MM.1S (cell line): ENCODE measurements at regions not wholly inside any gene's neighbourhood (a gene's known extent, or its start where the extent isn't known, plus 50 kb on each side); places are given as distances from the start of the nearest gene placed in this dataset.

Experiments
- EZH2 ChIP-seq: fragments of 300-600 bp; sonication (generic); optimal IDR thresholded peaks from 2 replicates; pipeline ENCODE3; 2017; ENCODE audit warnings: low read depth, mild to moderate bottlenecking, antibody characterized with exemption, low read length, mixed read lengths
- EZH2phosphoT487 ChIP-seq: fragments of 300-600 bp; sonication (generic); IDR thresholded peaks from 2 replicates; pipeline ENCODE4 v1.6.1; 2018; ENCODE audit warnings: antibody characterized with exemption, low read length
- TF ChIP-seq, protein P1 (sequence below): fragments of 300-600 bp; sonication (generic); IDR thresholded peaks from 2 replicates; pipeline ENCODE4 v1.5.1; 2016; ENCODE audit warnings: antibody characterized with exemption, low read length, mixed read lengths

DNA sequence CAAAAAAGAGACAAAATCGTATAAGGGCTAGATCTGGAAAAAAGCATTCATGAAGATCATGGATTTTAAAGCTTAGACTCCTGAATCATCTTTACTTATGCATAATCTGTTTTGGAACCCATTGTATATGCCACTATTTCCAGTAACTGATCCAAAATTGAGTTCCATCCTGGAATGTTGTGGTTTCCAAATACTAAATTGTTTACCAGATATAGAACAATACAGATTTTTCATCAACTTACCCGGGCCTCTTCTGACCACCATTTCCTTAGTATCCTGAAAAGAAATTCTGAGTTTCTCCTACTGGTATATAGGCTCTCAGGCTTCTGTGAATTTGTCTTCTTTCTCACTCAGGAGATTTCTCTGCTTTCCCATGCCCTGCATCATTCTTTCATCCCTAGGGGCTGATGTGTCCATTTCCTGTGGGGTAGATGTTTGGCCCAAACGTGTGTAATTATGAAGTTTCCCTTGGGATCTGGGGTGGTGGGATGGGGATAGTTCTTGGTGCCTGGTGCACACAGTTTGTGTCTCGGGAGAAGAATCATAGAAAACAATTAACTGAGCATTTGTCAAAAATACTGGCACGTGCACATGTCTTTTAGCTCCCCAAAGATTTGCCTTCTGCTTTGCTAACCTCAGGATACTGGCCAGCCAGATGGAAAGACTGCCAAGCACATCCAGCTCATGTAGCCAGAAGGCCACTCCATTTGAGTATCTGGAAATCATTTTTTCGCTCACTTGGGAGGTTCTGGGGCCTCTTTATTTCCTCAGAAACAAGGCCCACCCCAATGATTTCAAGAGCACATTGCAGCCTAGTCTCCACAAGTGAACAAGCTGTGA is 127.8 kb downstream of the NTMT2 start:
- TF ChIP-seq, protein P1, sequence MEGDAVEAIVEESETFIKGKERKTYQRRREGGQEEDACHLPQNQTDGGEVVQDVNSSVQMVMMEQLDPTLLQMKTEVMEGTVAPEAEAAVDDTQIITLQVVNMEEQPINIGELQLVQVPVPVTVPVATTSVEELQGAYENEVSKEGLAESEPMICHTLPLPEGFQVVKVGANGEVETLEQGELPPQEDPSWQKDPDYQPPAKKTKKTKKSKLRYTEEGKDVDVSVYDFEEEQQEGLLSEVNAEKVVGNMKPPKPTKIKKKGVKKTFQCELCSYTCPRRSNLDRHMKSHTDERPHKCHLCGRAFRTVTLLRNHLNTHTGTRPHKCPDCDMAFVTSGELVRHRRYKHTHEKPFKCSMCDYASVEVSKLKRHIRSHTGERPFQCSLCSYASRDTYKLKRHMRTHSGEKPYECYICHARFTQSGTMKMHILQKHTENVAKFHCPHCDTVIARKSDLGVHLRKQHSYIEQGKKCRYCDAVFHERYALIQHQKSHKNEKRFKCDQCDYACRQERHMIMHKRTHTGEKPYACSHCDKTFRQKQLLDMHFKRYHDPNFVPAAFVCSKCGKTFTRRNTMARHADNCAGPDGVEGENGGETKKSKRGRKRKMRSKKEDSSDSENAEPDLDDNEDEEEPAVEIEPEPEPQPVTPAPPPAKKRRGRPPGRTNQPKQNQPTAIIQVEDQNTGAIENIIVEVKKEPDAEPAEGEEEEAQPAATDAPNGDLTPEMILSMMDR: no peak
- no peak for TF ChIP-seq EZH2
- no peak for TF ChIP-seq EZH2phosphoT487
